Neural progenitor cell (in vitro differentiated cells): ENCODE measurements at regions not wholly inside any gene's neighbourhood (a gene's known extent, or its start where the extent isn't known, plus 50 kb on each side); places are given as distances from the start of the nearest gene placed in this dataset.

ENCODE experiments used
- DNase-seq: peaks from one replicate; pipeline ENCODE4 v3.0.0-alpha.2; 2016; ENCODE audit warnings: low spot score
- H2AFZ ChIP-seq: fragments of 200-600 bp; sonication (generic); replicated peaks from 2 replicates; pipeline ENCODE4 v1.6.1; 2016; ENCODE audit warnings: antibody characterized with exemption
- H3F3A ChIP-seq: fragments of 200-600 bp; sonication (generic); 2 replicates; pipeline ENCODE4 v1.6.1; 2016; ENCODE audit warnings: antibody characterized with exemption, low read depth
- H3K27ac ChIP-seq: fragments of 200-600 bp; sonication (generic); 2 replicates; pipeline ENCODE4 v1.5.1; 2016; ENCODE audit warnings: mild to moderate bottlenecking
- H3K27me3 ChIP-seq: fragments of 200-600 bp; sonication (generic); 2 replicates; pipeline ENCODE4 v1.6.1; 2016; ENCODE audit warnings: mild to moderate bottlenecking, moderate library complexity
- H3K36me3 ChIP-seq: fragments of 200-600 bp; sonication (generic); 2 replicates; pipeline ENCODE4 v1.5.1; 2016
- H3K4me1 ChIP-seq: fragments of 200-600 bp; sonication (generic); 2 replicates; pipeline ENCODE4 v1.6.1; 2016; ENCODE audit warnings: mixed run types
- H3K4me2 ChIP-seq: fragments of 200-600 bp; sonication (generic); 2 replicates; pipeline ENCODE4 v1.6.1; 2016
- H3K4me3 ChIP-seq: fragments of 200-600 bp; sonication (generic); 2 replicates; pipeline ENCODE4 v1.5.1; 2016
- H3K79me2 ChIP-seq: fragments of 200-600 bp; sonication (generic); 2 replicates; pipeline ENCODE4 v1.6.1; 2016; ENCODE audit warnings: low read depth
- H3K9ac ChIP-seq: fragments of 200-600 bp; sonication (generic); 2 replicates; pipeline ENCODE4 v1.6.1; 2016
- H3K9me3 ChIP-seq: fragments of 200-600 bp; sonication (generic); 2 replicates; pipeline ENCODE4 v1.5.1; 2016; ENCODE audit warnings: low read depth
- H4K20me1 ChIP-seq: fragments of 200-600 bp; sonication (generic); 2 replicates; pipeline ENCODE4 v1.6.1; 2016; ENCODE audit warnings: low read depth
- H3K27ac Mint-ChIP-seq: 3 replicates; pipeline ENCODE4 v1.8.0; 2021; ENCODE audit warnings: mixed read lengths
- H3K27me3 Mint-ChIP-seq: 2 replicates; pipeline ENCODE4 v1.8.0; 2022; ENCODE audit warnings: low read depth, mild to moderate bottlenecking, inconsistent platforms, moderate library complexity, mixed read lengths; ENCODE audit not compliant: insufficient read depth
- H3K36me3 Mint-ChIP-seq: 3 replicates; pipeline ENCODE4 v1.8.0; 2021; ENCODE audit warnings: mixed read lengths
- H3K4me1 Mint-ChIP-seq: 3 replicates; pipeline ENCODE4 v1.8.0; 2021; ENCODE audit warnings: mixed read lengths
- H3K4me3 Mint-ChIP-seq: 3 replicates; pipeline ENCODE4 v1.8.0; 2021; ENCODE audit warnings: mild to moderate bottlenecking, moderate library complexity, mixed read lengths
- H3K9me3 Mint-ChIP-seq: 3 replicates; pipeline ENCODE4 v1.8.0; 2020; ENCODE audit warnings: mixed read lengths
- EZH2 ChIP-seq: fragments of 200-600 bp; sonication (generic); IDR thresholded peaks from 2 replicates; pipeline ENCODE4 v1.6.1; 2017; ENCODE audit warnings: antibody characterized with exemption, mild to moderate bottlenecking, moderate library complexity
- EZH2phosphoT487 ChIP-seq: fragments of 200-600 bp; sonication (generic); IDR thresholded peaks from 2 replicates; pipeline ENCODE4 v1.6.1; 2017; ENCODE audit warnings: antibody characterized with exemption
- TF ChIP-seq, protein P1 (sequence below): fragments of 200-600 bp; sonication (generic); IDR thresholded peaks from 2 replicates; pipeline ENCODE4 v1.5.1; 2017; ENCODE audit warnings: antibody characterized with exemption, mild to moderate bottlenecking

DNA sequence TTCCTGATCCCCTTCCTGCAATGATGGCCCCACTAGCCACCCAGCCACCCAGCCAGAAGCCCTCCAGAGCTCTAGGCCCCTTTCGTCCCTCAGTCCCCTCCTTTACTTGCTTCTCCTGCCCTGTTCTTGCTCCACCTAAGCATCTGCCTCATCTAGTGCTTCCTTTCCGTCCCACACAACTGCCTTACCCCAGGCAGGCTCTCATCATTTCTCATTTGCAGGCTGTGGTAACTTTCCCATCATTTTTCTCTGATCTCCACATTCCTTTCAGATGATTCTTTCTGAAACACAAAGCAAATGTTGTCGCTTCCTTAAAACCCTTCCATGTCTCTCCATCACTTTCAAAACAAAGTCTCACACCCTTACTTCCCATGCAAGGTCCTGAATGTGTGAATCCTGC is 459.8 kb downstream of the METTL4 start:
- Histone ChIP-seq H3K27ac (no peak overlapping the region), H3K79me2 (no peaks in the 10 kb centered on the region), H3K9me3 (no peaks in the 10 kb centered on the region), H2AFZ (no peak overlapping the region), H4K20me1 (no peaks in the 10 kb centered on the region), H3K36me3 (no peaks in the 10 kb centered on the region), H3K27me3 (no peaks in the 10 kb centered on the region), H3K4me2 (no peak overlapping the region), H3K4me1 (peaks cover 7% of the 10 kb centered on the region), H3K4me3 (no peak overlapping the region), H3F3A (no peaks in the 10 kb centered on the region), H3K9ac (no peak overlapping the region)
- TF ChIP-seq EZH2 = no peak
- TF ChIP-seq, protein P1, sequence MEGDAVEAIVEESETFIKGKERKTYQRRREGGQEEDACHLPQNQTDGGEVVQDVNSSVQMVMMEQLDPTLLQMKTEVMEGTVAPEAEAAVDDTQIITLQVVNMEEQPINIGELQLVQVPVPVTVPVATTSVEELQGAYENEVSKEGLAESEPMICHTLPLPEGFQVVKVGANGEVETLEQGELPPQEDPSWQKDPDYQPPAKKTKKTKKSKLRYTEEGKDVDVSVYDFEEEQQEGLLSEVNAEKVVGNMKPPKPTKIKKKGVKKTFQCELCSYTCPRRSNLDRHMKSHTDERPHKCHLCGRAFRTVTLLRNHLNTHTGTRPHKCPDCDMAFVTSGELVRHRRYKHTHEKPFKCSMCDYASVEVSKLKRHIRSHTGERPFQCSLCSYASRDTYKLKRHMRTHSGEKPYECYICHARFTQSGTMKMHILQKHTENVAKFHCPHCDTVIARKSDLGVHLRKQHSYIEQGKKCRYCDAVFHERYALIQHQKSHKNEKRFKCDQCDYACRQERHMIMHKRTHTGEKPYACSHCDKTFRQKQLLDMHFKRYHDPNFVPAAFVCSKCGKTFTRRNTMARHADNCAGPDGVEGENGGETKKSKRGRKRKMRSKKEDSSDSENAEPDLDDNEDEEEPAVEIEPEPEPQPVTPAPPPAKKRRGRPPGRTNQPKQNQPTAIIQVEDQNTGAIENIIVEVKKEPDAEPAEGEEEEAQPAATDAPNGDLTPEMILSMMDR = no peak
- no peaks in the 10 kb centered on the region for H3K27me3 Mint-ChIP-seq
- no peak overlapping the region for H3K4me3 Mint-ChIP-seq
- H3K4me1 Mint-ChIP-seq = peaks cover 3% of the 10 kb centered on the region
- no peak for DNase-seq
- H3K9me3 Mint-ChIP-seq = no peaks in the 10 kb centered on the region
- H3K27ac Mint-ChIP-seq = no peak overlapping the region
- H3K36me3 Mint-ChIP-seq = no peaks in the 10 kb centered on the region

DNA sequence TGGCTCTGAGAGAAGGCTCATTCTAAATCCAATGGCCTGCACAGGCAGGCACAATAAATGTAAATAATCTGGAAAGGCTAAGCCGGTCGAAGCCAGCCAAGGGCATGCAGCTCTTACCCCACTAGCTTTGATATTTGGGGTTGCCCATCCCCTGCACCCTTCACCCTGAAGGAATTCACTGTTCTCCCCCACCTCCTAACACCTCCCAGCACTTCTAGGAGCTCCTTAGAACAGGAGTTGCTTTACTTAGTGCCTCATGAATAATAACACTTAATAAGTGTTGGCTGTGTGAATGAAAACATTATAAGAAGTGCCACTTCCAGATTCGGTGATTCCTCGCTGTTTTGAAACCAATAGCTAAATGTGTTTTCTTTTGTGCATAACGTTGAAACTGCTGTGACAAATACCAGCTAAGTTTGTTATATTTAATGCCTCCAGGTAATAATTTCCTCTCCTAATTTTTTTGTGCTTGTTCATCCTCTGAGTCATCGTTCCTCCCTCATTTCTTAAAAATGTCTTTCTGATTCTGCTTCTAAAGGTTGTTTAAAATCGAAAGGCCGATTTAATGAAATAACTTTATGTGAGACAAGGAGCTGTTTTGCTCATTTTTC is 458.8 kb downstream of the METTL4 start:
- Mint-ChIP-seq H3K27ac (no peak overlapping the region), H3K9me3 (no peaks in the 10 kb centered on the region), H3K36me3 (no peaks in the 10 kb centered on the region), H3K4me3 (no peak overlapping the region), H3K27me3 (no peaks in the 10 kb centered on the region), H3K4me1 (peaks cover 3% of the 10 kb centered on the region)
- Histone ChIP-seq H3K27me3 (no peaks in the 10 kb centered on the region), H3K4me1 (peaks cover 7% of the 10 kb centered on the region), H3K4me3 (no peak overlapping the region), H4K20me1 (no peaks in the 10 kb centered on the region), H2AFZ (no peak overlapping the region), H3F3A (no peaks in the 10 kb centered on the region), H3K9me3 (no peaks in the 10 kb centered on the region), H3K36me3 (no peaks in the 10 kb centered on the region), H3K9ac (no peak overlapping the region), H3K4me2 (no peak overlapping the region), H3K27ac (no peak overlapping the region), H3K79me2 (no peaks in the 10 kb centered on the region)
- TF ChIP-seq EZH2phosphoT487 = no peak
- TF ChIP-seq, protein P1 = no peak
- TF ChIP-seq EZH2 = no peak
- no peak for DNase-seq

DNA sequence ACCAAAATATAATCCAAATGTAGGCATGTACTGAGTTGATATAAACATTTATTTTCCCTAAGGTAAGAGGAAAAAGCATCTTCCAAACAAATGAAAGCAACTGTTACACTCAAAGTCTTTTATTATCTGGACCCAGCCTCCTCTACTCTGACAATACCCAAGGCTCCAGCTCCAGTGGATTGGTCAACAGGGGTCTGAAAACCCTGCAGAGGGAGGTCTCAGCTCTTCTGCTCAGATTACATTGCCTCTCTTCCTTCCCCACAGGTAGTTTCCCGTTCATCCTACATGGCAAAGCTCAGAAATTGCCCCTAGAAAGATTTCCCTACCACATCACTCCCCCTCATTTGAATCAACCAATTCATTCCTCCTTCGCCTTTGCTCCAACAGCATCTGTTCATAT is 457.0 kb downstream of the METTL4 start:
- Histone ChIP-seq H3F3A (no peaks in the 10 kb centered on the region), H3K9ac (no peak overlapping the region), H3K27me3 (no peaks in the 10 kb centered on the region), H3K4me2 (no peak overlapping the region), H2AFZ (peak overlapping the region; percentile 53), H3K4me1 (peaks cover 7% of the 10 kb centered on the region), H3K79me2 (no peaks in the 10 kb centered on the region), H3K4me3 (no peak overlapping the region), H3K9me3 (no peaks in the 10 kb centered on the region), H3K27ac (no peak overlapping the region), H4K20me1 (no peaks in the 10 kb centered on the region), H3K36me3 (no peaks in the 10 kb centered on the region)
- no peak overlapping the region for H3K27ac Mint-ChIP-seq
- TF ChIP-seq EZH2phosphoT487 (no peak), EZH2 (no peak)
- peak; percentile 9 for DNase-seq
- H3K9me3 Mint-ChIP-seq = no peaks in the 10 kb centered on the region
- H3K4me1 Mint-ChIP-seq = peaks cover 3% of the 10 kb centered on the region
- H3K36me3 Mint-ChIP-seq = no peaks in the 10 kb centered on the region
- no peak overlapping the region for H3K4me3 Mint-ChIP-seq
- no peaks in the 10 kb centered on the region for H3K27me3 Mint-ChIP-seq

DNA sequence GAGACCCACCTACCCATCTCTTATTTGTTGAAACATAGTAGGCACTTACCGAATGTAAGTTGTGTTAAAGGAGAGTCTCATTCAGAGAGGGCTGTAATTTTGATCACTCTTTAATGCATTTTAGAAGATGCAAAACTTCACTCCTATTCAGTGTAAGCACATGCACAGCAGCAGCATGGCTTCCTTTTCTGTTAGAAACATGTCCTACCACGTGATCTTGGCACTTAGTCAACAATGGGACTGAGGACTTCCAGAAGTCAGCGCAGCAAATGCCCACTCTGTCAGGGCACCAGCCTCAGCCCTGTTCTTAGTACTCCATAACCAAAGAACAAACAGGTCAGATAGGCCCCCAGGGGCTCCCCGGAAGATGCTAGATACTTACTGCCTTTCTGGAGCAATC is 456.5 kb downstream of the METTL4 start:
- Histone ChIP-seq H3K9me3 (no peaks in the 10 kb centered on the region), H3K36me3 (no peaks in the 10 kb centered on the region), H3K4me2 (no peak overlapping the region), H3K79me2 (no peaks in the 10 kb centered on the region), H3K27ac (no peak overlapping the region), H3K9ac (no peak overlapping the region), H4K20me1 (no peaks in the 10 kb centered on the region), H3K4me3 (no peak overlapping the region), H3K4me1 (peaks cover 7% of the 10 kb centered on the region), H3K27me3 (no peaks in the 10 kb centered on the region), H2AFZ (peak overlapping the region; percentile 53), H3F3A (no peaks in the 10 kb centered on the region)
- TF ChIP-seq EZH2phosphoT487 (no peak), EZH2 (no peak)
- TF ChIP-seq, protein P1 = no peak
- H3K4me1 Mint-ChIP-seq = peaks cover 3% of the 10 kb centered on the region
- H3K9me3 Mint-ChIP-seq = no peaks in the 10 kb centered on the region
- DNase-seq = no peak
- H3K36me3 Mint-ChIP-seq = no peaks in the 10 kb centered on the region
- no peaks in the 10 kb centered on the region for H3K27me3 Mint-ChIP-seq
- H3K27ac Mint-ChIP-seq = no peak overlapping the region
- no peak overlapping the region for H3K4me3 Mint-ChIP-seq
